Breast epithelium (tissue), 3 donors: ENCODE measurements at regions not wholly inside any gene's neighbourhood (a gene's known extent, or its start where the extent isn't known, plus 50 kb on each side); places are given as distances from the start of the nearest gene placed in this dataset.

ENCODE experiments used
- POLR2A ChIP-seq: fragments of 450-650 bp; IDR thresholded peaks from one replicate; pipeline ENCODE4 v1.6.1; 2016; ENCODE audit warnings: antibody characterized with exemption, mild to moderate bottlenecking, moderate library complexity
- POLR2AphosphoS5 ChIP-seq, 3 donors: sonication (generic); formaldehyde crosslinking; IDR thresholded peaks; one replicate each; pipeline ENCODE4 v1.6.1; 2017; ENCODE audit warnings: antibody characterized with exemption in 3 of 3
- TF ChIP-seq, protein P1 (sequence below), 3 donors: fragments of 450-650 bp; IDR thresholded peaks; one replicate each; pipeline ENCODE4 v1.5.1; 2016 to 2017; ENCODE audit warnings: antibody characterized with exemption in 3 of 3, mild to moderate bottlenecking in 3 of 3, moderate library complexity in 3 of 3

DNA sequence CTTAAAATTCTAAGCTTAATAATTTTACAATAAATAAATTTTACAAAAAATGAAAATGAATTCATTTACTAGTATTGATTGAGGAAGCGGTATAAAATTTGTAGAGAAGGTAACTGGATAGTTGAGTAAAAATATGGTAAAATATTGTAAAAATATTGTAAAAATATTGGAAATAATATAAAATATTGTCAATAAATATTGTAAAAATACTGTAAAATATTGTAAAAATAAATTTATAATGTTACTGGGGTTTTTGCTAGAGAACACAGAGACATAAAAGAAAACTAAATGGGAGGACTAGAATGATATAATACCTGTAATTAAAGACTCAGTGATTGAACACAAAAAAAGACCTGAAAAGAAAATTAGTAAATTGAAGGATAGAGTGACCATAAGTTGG, 546.3 kb upstream of the NETO1 start:
- TF ChIP-seq, protein P1, sequence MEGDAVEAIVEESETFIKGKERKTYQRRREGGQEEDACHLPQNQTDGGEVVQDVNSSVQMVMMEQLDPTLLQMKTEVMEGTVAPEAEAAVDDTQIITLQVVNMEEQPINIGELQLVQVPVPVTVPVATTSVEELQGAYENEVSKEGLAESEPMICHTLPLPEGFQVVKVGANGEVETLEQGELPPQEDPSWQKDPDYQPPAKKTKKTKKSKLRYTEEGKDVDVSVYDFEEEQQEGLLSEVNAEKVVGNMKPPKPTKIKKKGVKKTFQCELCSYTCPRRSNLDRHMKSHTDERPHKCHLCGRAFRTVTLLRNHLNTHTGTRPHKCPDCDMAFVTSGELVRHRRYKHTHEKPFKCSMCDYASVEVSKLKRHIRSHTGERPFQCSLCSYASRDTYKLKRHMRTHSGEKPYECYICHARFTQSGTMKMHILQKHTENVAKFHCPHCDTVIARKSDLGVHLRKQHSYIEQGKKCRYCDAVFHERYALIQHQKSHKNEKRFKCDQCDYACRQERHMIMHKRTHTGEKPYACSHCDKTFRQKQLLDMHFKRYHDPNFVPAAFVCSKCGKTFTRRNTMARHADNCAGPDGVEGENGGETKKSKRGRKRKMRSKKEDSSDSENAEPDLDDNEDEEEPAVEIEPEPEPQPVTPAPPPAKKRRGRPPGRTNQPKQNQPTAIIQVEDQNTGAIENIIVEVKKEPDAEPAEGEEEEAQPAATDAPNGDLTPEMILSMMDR (IDR thresholded peaks at IDR 0.05) = no peak
- no peak for TF ChIP-seq POLR2A
- TF ChIP-seq POLR2AphosphoS5 (IDR thresholded peaks at IDR 0.05) = no peak
